ENCODE measurements at regions not wholly inside any gene's neighbourhood (a gene's known extent, or its start where the extent isn't known, plus 50 kb on each side); places are given as distances from the start of the nearest gene placed in this dataset.

- 37% methylated on average over 5 of the region's 5 CpGs for WGBS (ENCODE audit: missing lambda C conversion rate)
- ChIA-PET CTCF (interaction anchor here (1.4 kb wide), 1 partner anchor 12 kb away, joined by 3 read pairs; no protein-coding TSS in a partner anchor), POLR2A (no interaction called here)
- H3K9me3 ChIP-seq, result no peaks in the 10 kb centered on the region
- H3K4me1 ChIP-seq, result no peaks in the 10 kb centered on the region
- H3K27ac ChIP-seq, result no peak overlapping the region
- H3K4me2 ChIP-seq, result no peak overlapping the region
- peak in 1 of 2 experiments; percentile 28; a peak in 1 of 5 replicates for TF ChIP-seq RAD21 (conservative IDR thresholded peaks at IDR 0.05 in 1 of 2, IDR thresholded peaks at IDR 0.05 in 1 of 2)
- no peak for TF ChIP-seq JUN (IDR thresholded peaks at IDR 0.05)
- TF ChIP-seq MAX (IDR thresholded peaks at IDR 0.05), result no peak
- DNase-seq (ENCODE audit: low read depth in 1 of 2, low spot score in 1 of 2), result peak in 1 of 2 experiments; percentile 9
- FAIRE-seq, result no peak
- H3K4me3 ChIP-seq, result no peak overlapping the region
- no peak for ATAC-seq
These were observed 59.3 kb upstream of the SOD3 start for GRCh38 chr4:24736066-24736465.

- CTCF ChIA-PET, result no interaction called here
- H3K4me3 ChIP-seq, result no peak overlapping the region
- 66% methylated on average over 5 of the region's 5 CpGs for WGBS (ENCODE audit: missing lambda C conversion rate)
- POLR2A ChIA-PET, result no interaction called here
- no peak overlapping the region for H3K27ac ChIP-seq
- DNase-seq (ENCODE audit: low read depth in 1 of 2, low spot score in 1 of 2) (no peak), ATAC-seq (no peak), FAIRE-seq (no peak)
- no peaks in the 10 kb centered on the region for H3K4me1 ChIP-seq
- no peaks in the 10 kb centered on the region for H3K9me3 ChIP-seq
- TF ChIP-seq SMC3 (IDR thresholded peaks at IDR 0.05) (no peak), CEBPB (IDR thresholded peaks at IDR 0.05) (no peak)
- H3K4me2 ChIP-seq, result no peak overlapping the region
These were observed 53.5 kb upstream of the SOD3 start for GRCh38 chr4:24741910-24742309.

GRCh38 chr4:24742335-24742734 lies 53.0 kb upstream of the SOD3 start:
- 60% methylated on average over 2 of the region's 2 CpGs for WGBS (ENCODE audit: missing lambda C conversion rate)
- CTCF ChIA-PET, result no interaction called here
- ATAC-seq, result no peak

GRCh38 chr4:24742773-24743172 lies 52.6 kb upstream of the SOD3 start:
- ChIA-PET POLR2A (no interaction called here), CTCF (no interaction called here)
- no peak for FAIRE-seq
- no peak overlapping the region for H3K4me3 ChIP-seq
- no peak for DNase-seq (ENCODE audit: low read depth in 1 of 2, low spot score in 1 of 2)
- TF ChIP-seq FOSL2 (IDR thresholded peaks at IDR 0.05), result no peak
- TF ChIP-seq FOSL2 (CRISPR knock-in tag; IDR thresholded peaks at IDR 0.05), result no peak
- no peak for TF ChIP-seq BHLHE40 (IDR thresholded peaks at IDR 0.05; ENCODE audit: low read depth, low read length)
- TF ChIP-seq RARB (CRISPR knock-in tag; IDR thresholded peaks at IDR 0.05), result no peak
- TF ChIP-seq JUNB (IDR thresholded peaks at IDR 0.05), result no peak
- no peak for TF ChIP-seq TFCP2L1 (CRISPR knock-in tag; IDR thresholded peaks at IDR 0.05)
- no peak for TF ChIP-seq ZSCAN20 (CRISPR knock-in tag; IDR thresholded peaks at IDR 0.05)
- TF ChIP-seq HOXB13 (CRISPR knock-in tag; IDR thresholded peaks at IDR 0.05; ENCODE audit: low read depth), result no peak
- H3K4me2 ChIP-seq, result no peak overlapping the region
- H3K27ac ChIP-seq, result no peak overlapping the region
- WGBS (ENCODE audit: missing lambda C conversion rate), result 53% methylated on average over 5 of the region's 5 CpGs
- H3K4me1 ChIP-seq, result no peaks in the 10 kb centered on the region
- no peak for ATAC-seq
- H3K9me3 ChIP-seq, result no peaks in the 10 kb centered on the region

More at GRCh38 chr4:24742335-24742734, 53.0 kb upstream of the SOD3 start:
- Histone ChIP-seq H3K4me2 (no peak overlapping the region), H3K4me1 (no peaks in the 10 kb centered on the region), H3K27ac (no peak overlapping the region), H3K4me3 (no peak overlapping the region), H3K9me3 (no peaks in the 10 kb centered on the region)
- DNase-seq (ENCODE audit: low read depth in 1 of 2, low spot score in 1 of 2), result no peak
- no peak for FAIRE-seq
- POLR2A ChIA-PET, result no interaction called here
- TF ChIP-seq TFCP2L1 (CRISPR knock-in tag; IDR thresholded peaks at IDR 0.05) (no peak), E2F6 (IDR thresholded peaks at IDR 0.05; ENCODE audit: borderline replicate concordance, low read depth) (no peak), KDM5A (IDR thresholded peaks at IDR 0.05) (no peak), EHF (CRISPR knock-in tag; IDR thresholded peaks at IDR 0.05) (no peak), MAFK (IDR thresholded peaks at IDR 0.05; ENCODE audit: partially characterized antibody) (no peak), PHF8 (IDR thresholded peaks at IDR 0.05; ENCODE audit: borderline replicate concordance, low read depth) (no peak), ZC3H11A (IDR thresholded peaks at IDR 0.05) (no peak), RFX5 (IDR thresholded peaks at IDR 0.05) (no peak), FOSB (CRISPR knock-in tag; IDR thresholded peaks at IDR 0.05) (no peak), CHD2 (IDR thresholded peaks at IDR 0.05; ENCODE audit: low read length, partially characterized antibody) (no peak), CHD4 (IDR thresholded peaks at IDR 0.05; ENCODE audit: borderline replicate concordance) (no peak), HMGXB4 (CRISPR knock-in tag; IDR thresholded peaks at IDR 0.05; ENCODE audit: borderline replicate concordance) (no peak), EHMT2 (IDR thresholded peaks at IDR 0.05; ENCODE audit: low read depth) (no peak), MAX (IDR thresholded peaks at IDR 0.05) (no peak), SREBF2 (IDR thresholded peaks at IDR 0.05) (no peak), HES2 (IDR thresholded peaks at IDR 0.05) (no peak), JUNB (IDR thresholded peaks at IDR 0.05) (no peak)

Data from A549 (cell line).